ENCODE measurements at regions not wholly inside any gene's neighbourhood (a gene's known extent, or its start where the extent isn't known, plus 50 kb on each side); places are given as distances from the start of the nearest gene placed in this dataset.

DNA sequence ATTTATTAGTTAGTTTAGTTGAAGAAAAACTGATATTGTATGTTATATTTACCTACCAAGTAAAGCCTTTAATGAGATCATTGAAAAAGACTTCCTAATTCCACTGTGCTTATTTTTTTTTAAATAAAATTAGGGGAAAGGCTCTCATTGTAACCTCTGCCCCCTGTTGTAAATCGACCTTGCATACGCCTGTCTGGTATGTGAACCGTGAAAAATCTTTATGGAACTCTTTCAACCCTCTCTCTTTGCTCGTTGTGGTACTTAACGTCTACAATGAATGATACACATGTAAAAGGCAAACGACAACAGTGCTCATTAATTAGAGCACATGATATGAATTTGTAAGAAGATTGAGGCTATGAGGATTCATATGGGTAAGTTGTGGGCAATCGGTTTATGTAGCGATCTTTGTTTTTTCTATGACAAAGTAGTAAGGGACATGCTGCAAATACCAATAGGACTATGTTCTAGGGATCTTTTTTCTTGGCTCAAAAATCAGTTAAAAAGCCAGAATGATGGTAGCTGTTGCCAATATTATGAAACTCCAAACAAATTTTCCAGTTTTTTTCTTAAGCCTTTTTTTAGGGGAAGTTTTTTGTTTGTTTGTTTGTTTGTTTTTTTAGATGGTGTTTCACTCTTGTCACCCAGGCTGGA is 119.0 kb upstream of the MCHR2 start:
- H3K27ac ChIP-seq: no peak overlapping the region
- TF ChIP-seq, protein P1, sequence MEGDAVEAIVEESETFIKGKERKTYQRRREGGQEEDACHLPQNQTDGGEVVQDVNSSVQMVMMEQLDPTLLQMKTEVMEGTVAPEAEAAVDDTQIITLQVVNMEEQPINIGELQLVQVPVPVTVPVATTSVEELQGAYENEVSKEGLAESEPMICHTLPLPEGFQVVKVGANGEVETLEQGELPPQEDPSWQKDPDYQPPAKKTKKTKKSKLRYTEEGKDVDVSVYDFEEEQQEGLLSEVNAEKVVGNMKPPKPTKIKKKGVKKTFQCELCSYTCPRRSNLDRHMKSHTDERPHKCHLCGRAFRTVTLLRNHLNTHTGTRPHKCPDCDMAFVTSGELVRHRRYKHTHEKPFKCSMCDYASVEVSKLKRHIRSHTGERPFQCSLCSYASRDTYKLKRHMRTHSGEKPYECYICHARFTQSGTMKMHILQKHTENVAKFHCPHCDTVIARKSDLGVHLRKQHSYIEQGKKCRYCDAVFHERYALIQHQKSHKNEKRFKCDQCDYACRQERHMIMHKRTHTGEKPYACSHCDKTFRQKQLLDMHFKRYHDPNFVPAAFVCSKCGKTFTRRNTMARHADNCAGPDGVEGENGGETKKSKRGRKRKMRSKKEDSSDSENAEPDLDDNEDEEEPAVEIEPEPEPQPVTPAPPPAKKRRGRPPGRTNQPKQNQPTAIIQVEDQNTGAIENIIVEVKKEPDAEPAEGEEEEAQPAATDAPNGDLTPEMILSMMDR (conservative IDR thresholded peaks at IDR 0.05): no peak
- TF ChIP-seq ZFX (IDR thresholded peaks at IDR 0.05): no peak

DNA sequence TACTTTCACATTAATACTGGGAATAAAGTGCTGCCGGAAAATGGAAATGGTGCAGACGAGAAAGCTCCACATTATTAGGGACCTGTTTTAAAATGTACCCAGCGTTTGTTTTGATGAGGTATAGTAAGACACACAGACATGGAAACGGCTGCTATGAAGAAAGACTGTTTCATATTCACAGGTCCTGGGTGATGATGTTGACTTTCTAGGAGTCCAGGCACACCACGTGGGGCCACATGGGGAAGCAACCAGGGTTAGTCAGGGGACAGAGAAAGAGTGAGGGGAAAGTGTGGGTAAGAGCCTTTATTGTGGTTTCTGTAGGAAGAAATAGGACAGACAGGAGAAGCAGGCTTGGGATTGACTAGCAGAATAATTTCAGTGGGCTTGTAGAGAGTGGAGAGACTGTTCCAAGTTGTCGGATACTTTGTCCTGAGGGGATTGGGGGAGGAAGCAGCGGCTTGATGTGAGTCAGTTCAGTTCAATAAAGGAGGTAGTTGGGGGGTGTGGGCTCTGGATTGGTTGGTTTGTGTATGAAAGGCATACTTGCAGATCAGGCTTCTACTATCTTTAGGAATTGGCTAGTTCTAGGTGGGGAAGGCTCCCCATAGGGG is 112.0 kb upstream of the MCHR2 start:
- H3K27ac ChIP-seq: no peak overlapping the region
- TF ChIP-seq, protein P1 (conservative IDR thresholded peaks at IDR 0.05): no peak
- TF ChIP-seq ZFX (IDR thresholded peaks at IDR 0.05): no peak

DNA sequence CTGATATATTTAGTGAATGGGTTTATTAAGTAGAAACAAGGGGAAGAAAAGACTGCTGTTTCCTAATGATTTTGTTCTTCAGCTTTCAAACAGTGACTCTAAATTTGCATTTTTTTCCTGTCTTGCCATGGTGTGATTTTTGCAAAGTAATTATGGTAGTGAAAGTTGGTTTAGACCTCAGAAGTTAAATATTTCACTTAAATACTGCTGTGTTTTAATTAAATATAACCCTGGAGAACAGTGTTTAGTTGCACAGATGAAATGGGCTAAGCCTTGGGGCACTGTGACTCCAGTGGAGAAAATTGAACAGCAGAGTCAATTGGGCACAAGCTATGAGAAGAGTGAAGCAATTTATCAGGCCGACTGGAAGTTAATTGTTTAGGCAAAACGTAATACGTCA is 111.1 kb upstream of the MCHR2 start:
- TF ChIP-seq ZFX (IDR thresholded peaks at IDR 0.05): no peak
- TF ChIP-seq, protein P1 (conservative IDR thresholded peaks at IDR 0.05): no peak

DNA sequence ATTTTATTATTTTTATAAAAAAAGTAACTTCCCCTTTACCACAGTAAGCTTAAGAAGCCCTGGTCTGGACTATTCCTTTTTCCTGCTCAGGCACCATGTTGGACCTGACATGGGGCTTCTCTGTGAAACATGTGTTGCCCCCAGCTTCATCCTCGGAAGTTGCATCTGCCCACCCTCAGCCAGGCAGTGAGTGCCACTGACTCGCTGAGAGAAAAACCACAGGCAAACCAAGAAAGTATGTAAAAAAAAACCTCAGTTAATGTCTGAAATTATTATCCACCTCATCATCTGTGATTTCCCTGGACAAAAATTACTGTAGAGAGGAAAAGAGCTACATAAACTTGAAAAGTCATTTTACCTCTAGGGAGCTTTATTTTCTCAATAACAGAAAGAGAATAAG is 109.9 kb upstream of the MCHR2 start:
- no peak overlapping the region for H3K27ac ChIP-seq
- no peak for TF ChIP-seq ZFX (IDR thresholded peaks at IDR 0.05)
- TF ChIP-seq, protein P1 (conservative IDR thresholded peaks at IDR 0.05): no peak

More for the DNA sequence above, 111.1 kb upstream of the MCHR2 start:
- H3K27ac ChIP-seq: no peak overlapping the region

DNA sequence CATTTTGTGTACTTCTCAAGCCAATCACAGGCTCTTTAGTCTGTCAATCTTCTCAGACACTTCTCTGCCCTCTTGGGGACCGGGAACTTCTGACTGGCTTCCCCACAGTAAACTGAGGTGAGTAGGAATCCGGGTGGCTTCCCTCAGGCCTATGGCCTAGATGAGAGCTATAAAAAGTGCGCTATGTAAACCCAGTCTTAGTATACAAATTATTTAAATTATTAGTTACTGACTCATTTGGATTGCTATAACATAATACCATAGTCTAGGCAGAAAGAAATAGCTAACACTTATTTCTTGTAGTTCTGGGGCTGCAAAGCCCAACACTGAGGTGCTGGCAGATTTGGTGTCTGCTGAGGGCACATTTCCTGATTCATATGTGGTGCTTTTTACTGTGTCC is 109.2 kb upstream of the MCHR2 start:
- H3K27ac ChIP-seq: no peak overlapping the region
- TF ChIP-seq, protein P1 (conservative IDR thresholded peaks at IDR 0.05): no peak
- TF ChIP-seq ZFX (IDR thresholded peaks at IDR 0.05): no peak

DNA sequence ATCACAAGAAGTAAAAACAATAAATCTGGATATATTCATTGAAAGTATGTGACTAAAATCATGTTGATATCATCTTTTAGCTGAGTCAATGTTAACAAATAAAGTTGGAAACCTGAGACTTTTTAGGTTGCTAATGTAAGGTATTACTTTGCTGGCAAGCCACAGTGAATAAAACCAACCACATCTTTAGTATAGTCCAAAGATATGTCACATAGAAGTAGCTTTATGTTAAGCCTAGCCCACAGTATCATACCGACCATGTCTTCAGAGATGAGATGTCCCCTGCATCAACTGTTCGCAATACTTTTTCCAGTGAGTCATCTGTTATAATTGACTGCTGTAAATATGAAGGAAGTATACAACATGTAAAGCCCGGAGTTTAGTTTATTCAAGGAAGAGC is 107.6 kb upstream of the MCHR2 start:
- no peak for TF ChIP-seq ZFX (IDR thresholded peaks at IDR 0.05)
- TF ChIP-seq, protein P1 (conservative IDR thresholded peaks at IDR 0.05): no peak
- H3K27ac ChIP-seq: no peak overlapping the region

DNA sequence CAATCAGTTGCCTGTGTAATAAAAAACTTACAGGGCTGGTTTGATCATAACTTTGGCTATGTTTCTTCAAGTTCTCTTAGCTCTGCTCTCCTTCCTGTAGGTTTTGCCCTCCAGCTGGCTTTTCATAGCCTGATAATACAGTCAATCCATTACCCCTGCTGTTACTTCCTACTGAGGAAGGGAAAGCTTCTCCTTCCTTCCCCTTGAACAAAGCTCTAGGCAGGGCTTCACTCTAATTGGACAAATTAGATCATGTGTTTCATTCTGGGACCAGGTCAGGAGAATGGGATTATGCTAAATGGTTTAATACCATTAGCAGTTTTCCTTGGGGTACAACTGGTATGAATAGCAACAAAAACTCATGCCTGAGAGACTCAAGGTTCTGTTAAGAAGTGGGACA is 106.8 kb upstream of the MCHR2 start:
- no peak for TF ChIP-seq ZFX (IDR thresholded peaks at IDR 0.05)
- TF ChIP-seq, protein P1 (conservative IDR thresholded peaks at IDR 0.05): no peak
- H3K27ac ChIP-seq: no peak overlapping the region
